NCI-H2081 treated with DMSO at 0.1 percent for 48 hours (cell line): ENCODE measurements at regions not wholly inside any gene's neighbourhood (a gene's known extent, or its start where the extent isn't known, plus 50 kb on each side); places are given as distances from the start of the nearest gene placed in this dataset.
"Not testable (repeated sequence)": the region's sequence is repeated elsewhere in the genome, so short reads cannot be mapped to it uniquely, and the experiment has no call there.

Experiments
- DNase-seq: peaks from one replicate; lab custom pipeline; 2025; lab: John Stamatoyannopoulos, UW

GRCh38 chr7:96561892-96562291 lies 147.8 kb downstream of the SEM1 start:
- DNase-seq, result no peak

GRCh38 chr7:96558530-96558929 lies 151.1 kb downstream of the SEM1 start:
- DNase-seq, result no peak

GRCh38 chr7:96558093-96558492 lies 151.6 kb downstream of the SEM1 start:
- no peak for DNase-seq

- DNase-seq, result not testable (repeated sequence)
These were observed 152.0 kb downstream of the SEM1 start for GRCh38 chr7:96557598-96557997.

- peak; percentile 88 for DNase-seq
These were observed 161.0 kb downstream of the SEM1 start for GRCh38 chr7:96548664-96549063.

GRCh38 chr7:96547371-96547811 lies 162.3 kb downstream of the SEM1 start:
- peak; percentile 99 for DNase-seq

- no peak for DNase-seq
These were observed 163.2 kb downstream of the SEM1 start for GRCh38 chr7:96546426-96546825.

- no peak for DNase-seq
These were observed 170.2 kb downstream of the SEM1 start for GRCh38 chr7:96539471-96539870.

- DNase-seq, result no peak
These were observed 171.0 kb downstream of the SEM1 start for GRCh38 chr7:96538632-96539031.

GRCh38 chr7:96534221-96534620 lies 175.4 kb downstream of the SEM1 start:
- DNase-seq, result no peak

- DNase-seq, result no peak
These were observed 177.2 kb downstream of the SEM1 start for GRCh38 chr7:96532428-96532935.

GRCh38 chr7:96531331-96531730 lies 178.3 kb downstream of the SEM1 start:
- no peak for DNase-seq

- no peak for DNase-seq
These were observed 178.9 kb downstream of the SEM1 start for GRCh38 chr7:96530786-96531185.

GRCh38 chr7:96527133-96527827 lies 182.4 kb downstream of the SEM1 start:
- no peak for DNase-seq

GRCh38 chr7:96526496-96526895 lies 183.2 kb downstream of the SEM1 start:
- DNase-seq, result no peak

GRCh38 chr7:96521068-96521894 lies 188.4 kb downstream of the SEM1 start:
- no peak for DNase-seq

- peak; percentile 61 for DNase-seq
These were observed 186.5 kb upstream of the SLC25A13 start for GRCh38 chr7:96508371-96508770.

- DNase-seq, result no peak
These were observed 181.7 kb upstream of the SLC25A13 start for GRCh38 chr7:96503597-96503996.

- DNase-seq, result no peak
These were observed 179.4 kb upstream of the SLC25A13 start for GRCh38 chr7:96501318-96501717.

- DNase-seq, result no peak
These were observed 177.6 kb upstream of the SLC25A13 start for GRCh38 chr7:96499532-96499931.

GRCh38 chr7:96497567-96497966 lies 175.7 kb upstream of the SLC25A13 start:
- no peak for DNase-seq

- peak; percentile 87 for DNase-seq
These were observed 173.9 kb upstream of the SLC25A13 start for GRCh38 chr7:96495751-96496216.

GRCh38 chr7:96486681-96487080 lies 164.8 kb upstream of the SLC25A13 start:
- no peak for DNase-seq
